ENCODE measurements at regions not wholly inside any gene's neighbourhood (a gene's known extent, or its start where the extent isn't known, plus 50 kb on each side); places are given as distances from the start of the nearest gene placed in this dataset.

- TF ChIP-seq POLR2A (IDR thresholded peaks at IDR 0.05) (no peak), CTCF (IDR thresholded peaks at IDR 0.05 in 8 of 11, conservative IDR thresholded peaks at IDR 0.05 in 3 of 11) (no peak), POLR2AphosphoS5 (IDR thresholded peaks at IDR 0.05) (no peak)
Measured at GRCh38 chr1:105492921-105493320, 1563.6 kb upstream of the PRMT6 start.
